Stimulated activated CD4-positive, alpha-beta T cell treated with anti-CD3 and anti-CD28 coated beads, Interleukin-4, amount 100 ng/mL, for 4 hours (primary cell): ENCODE measurements at regions not wholly inside any gene's neighbourhood (a gene's known extent, or its start where the extent isn't known, plus 50 kb on each side); places are given as distances from the start of the nearest gene placed in this dataset.
A peak's percentile ranks its signal among the peaks of the same experiment; 100 is the strongest.
"Not testable (repeated sequence)": the region's sequence is repeated elsewhere in the genome, so short reads cannot be mapped to it uniquely, and the experiment has no call there.

Source experiments
- DNase-seq, 2 experiments: peaks; one replicate each; pipeline ENCODE4 v3.0.0-alpha.2; 2020

DNA sequence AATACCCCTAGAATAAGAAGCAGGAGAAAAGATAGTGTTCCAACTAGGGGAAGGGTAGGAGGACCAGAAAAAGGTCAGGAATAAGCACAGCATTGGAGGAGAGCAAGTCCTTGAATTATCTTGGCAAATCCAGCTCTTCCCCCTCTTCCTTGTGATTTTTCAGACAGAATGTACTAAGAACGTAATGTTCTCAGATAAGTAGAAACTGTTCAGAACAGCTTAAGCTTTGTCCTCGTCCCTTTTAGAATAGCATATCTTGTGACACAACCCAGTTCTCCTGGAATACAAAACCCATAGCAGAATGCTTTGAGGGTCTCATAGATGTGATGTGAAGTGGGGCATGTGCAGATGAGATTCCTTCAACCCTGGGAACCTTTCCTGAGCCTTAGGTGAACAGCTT, 97.4 kb downstream of the EMB start:
- no peak for DNase-seq

DNA sequence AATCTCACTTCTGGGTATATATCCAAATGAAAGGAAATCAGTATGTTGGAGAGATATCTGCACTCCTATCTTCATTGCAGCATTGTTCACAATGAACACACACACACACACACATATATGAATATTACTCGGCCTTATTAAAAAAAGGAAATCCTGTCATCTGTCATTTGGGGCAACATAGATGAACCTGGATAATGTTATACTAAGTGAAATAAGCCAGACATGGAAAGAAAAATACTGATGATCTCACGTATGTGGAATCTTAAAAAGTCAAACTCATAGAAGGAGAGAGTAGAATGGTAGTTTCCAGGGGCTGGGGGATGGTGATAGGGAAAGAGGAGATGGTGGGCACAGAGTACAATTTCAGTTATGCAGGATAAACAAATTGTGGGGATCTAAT, 100.3 kb downstream of the EMB start:
- DNase-seq: no peak

DNA sequence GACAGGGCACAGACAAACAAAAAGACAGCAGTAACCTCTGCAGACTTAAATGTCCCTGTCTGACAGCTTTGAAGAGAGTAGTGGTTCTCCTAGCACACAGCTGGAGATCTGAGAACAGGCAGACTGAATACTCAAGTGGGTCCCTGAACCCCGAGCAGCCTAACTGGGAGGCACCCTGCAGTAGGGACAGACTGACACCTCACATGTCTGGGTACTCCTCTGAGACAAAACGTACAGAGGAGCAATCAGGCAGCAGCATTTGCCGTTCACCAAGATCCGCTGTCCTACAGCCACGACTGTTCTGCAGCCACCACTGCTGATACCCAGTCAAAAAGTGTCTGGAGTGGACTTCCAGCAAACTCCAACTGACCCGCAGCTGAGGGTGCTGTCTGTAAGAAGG, 110.5 kb downstream of the EMB start:
- DNase-seq: not testable (repeated sequence)

DNA sequence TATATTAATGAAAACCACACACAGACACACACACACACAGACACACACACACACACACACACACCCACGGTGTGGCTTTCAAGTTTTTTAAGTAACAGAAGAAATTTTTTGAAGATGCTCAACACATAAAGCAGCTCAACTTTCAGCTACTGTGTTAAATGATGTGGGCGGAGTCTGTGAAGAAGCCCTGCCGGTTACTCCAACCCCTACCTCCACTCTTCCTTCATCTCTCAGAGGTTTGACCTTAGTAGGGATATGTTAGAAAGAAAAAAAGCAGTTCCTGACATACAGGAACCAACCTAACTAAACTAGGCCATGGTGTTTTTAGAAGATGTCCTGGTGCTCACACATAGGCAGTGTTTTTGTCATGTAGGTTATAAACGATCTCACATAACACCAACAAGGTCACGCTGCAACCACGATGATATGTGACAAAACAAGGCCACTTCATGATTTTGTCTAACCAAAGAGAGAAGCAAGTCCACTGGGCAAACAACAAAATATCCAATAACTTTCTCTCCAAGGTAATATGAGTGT, 112.8 kb downstream of the EMB start:
- DNase-seq: peak in 1 of 2 experiments; percentile 1

DNA sequence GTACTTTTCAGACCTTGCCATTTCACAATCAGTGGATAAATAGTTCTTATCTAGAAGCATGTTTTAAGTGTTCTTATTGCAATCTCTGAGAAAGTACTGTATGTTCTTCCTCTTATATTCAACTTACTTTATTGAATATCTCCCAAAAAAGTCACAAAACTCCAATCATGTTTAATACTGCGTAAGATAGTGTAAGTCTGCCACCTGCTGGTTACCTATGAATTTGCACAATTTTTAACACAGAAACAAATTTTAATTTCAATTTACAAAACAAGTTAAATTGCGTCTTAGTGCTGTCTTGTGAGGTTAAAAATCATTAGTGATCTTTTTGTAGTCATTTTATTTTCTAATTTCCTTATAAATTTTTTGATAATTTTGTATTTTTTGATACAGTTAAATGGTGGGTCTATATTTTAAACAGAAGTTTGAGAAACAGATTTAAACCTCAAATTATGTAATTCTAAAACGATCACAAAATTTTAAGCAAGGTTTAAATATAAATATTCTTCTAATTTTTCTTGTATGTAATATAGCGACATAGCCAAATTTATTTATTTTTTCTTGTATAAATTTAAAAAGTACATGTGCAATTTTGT, 115.8 kb downstream of the EMB start:
- DNase-seq: no peak

DNA sequence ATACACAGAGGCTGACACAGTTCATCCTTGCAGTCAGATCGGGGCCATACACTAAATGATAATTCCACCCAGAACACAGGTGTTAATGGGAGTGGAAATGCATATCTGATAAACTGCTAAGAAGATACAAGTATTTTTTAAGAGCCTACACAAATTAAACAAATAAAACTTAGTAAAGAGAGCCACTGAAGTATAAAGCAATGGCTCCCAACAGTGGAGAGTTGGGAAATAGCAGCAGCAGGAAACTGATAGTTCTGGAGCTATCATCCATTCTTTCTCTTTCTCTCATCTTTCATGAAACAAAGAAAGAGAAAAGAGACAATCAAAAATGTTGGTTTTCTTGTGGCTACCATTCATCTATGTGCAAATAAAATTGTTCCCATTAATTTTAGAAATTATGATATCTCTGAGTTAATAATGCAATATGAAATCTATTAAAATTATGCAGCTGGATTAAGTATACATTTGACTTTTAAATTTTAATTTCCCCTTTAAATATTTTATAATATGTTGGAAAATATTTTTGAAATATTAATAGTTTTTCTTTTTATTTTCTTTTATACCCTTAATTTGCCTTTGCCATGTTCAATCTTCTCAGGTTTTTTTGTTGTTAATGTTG, 120.8 kb downstream of the EMB start:
- DNase-seq: no peak

DNA sequence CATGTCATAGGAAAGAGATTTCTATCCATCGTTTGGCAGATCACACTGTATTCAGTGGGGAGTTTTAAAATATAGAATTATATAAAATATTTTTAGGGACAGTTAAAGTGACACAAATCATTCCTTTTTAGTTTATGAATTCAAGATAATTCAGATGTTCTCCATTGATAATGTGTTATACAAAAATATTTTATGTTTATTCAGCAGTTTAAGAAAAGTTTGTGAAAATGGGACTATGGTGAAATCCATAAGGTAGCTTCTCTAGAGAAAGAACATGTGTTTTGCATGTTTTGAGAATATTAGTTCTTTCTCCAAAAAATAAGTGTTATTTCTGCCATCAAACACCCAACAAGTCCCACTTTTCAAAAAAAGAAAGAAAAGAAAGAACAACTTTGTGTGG, 122.9 kb downstream of the EMB start:
- DNase-seq: no peak

DNA sequence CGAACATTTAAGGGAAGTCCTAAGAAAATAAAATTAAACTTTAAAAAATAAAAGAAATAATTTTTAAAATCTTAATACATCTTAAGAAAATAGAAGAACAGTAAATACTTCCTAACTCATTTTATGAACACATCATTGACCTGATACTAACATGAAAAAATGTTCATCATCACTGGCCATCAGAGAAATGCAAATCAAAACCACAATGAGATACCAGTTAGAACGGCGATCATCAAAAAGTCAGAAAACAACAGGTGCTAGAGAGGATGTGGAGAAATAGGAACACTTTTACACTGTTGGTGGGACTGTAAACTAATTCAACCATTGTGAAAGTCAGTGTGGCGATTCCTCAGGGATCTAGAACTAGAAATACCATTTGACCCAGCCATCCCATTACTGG, 134.6 kb downstream of the EMB start:
- not testable (repeated sequence) for DNase-seq

DNA sequence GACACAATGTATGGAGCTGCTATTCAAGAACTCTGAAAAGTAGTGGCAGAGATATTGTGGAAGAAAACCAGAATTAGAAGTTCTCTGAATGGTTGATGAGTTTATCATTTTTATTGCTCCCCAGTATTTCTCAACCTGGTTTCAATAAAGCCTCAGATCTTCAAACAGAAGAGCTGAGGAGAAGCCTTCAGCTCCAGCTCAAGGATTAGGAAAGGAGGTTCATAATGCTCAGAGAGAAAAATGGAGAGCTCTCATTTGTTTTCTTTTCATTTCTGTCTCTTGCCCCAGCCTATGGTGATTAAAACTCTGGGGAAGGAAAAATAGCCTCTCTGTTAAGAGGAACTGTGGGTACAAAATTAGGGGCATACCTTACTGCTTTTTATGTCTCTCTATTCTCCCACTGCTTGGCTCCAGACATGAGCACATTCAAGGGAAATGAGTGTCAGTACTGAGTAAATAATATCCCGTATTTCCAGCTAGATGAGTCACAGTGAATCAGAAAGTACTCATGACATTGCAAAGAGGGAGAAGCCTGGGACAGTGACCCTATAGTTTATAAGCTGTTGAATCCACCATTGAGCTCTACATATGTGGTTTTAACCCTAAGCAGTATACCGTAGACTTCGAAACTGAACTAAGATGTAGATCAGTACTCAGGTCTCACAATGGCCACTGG, 138.1 kb downstream of the EMB start:
- no peak for DNase-seq

DNA sequence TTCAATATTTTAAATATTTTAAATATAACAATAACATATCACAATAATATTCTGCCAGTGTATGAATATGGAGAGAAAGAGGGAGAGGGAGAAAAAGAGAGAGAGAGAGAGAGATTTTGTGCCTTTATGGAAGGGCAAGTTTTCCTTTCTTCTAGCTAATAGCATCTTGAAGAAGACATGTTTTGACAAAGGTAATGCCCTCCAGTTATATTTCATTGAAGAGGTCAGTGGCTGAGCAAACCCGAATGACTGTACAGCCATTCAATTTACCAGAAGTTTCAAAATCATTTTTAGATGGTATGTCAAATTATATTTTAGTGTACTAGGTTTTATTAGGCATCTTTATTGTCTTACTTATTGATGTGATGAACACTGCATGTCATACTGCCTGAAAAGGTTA, 139.3 kb downstream of the EMB start:
- DNase-seq: no peak

DNA sequence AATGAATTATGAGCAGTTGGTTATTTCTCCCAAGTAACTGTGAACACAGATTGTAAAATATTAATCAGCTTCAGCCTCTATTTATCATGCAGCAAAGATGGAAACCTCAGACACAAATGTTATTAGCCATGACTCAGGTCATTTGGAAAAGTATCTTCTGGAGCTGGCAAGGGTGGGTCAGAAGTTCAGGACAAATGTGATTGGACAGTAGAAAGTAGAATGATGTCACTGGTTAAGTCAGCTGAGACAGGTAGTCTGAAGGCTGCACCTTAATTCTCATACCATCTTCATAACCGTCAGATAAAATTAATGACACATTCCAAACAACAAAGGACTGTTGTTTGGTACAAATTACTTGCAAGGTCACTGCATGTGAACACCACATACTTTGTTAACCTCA, 140.2 kb downstream of the EMB start:
- DNase-seq: no peak

DNA sequence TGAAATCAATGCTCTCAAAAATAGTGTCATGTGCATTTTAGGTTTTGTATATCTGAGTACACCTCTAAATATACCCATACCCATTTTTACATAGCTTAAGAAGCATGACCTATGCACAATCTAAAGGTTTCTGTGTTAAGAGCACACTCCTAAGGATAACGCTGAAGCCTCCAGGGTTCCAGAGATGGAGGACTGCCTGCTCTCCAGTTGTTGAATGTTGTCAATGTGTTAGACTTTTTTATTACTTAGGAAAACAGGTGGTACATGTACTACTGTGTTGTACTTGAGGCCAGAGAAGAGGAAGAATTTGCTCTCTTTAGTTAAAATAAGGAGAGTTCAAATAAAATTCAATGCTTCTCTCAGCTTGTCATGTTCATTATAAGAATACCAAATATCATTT, 141.2 kb downstream of the EMB start:
- DNase-seq: no peak

DNA sequence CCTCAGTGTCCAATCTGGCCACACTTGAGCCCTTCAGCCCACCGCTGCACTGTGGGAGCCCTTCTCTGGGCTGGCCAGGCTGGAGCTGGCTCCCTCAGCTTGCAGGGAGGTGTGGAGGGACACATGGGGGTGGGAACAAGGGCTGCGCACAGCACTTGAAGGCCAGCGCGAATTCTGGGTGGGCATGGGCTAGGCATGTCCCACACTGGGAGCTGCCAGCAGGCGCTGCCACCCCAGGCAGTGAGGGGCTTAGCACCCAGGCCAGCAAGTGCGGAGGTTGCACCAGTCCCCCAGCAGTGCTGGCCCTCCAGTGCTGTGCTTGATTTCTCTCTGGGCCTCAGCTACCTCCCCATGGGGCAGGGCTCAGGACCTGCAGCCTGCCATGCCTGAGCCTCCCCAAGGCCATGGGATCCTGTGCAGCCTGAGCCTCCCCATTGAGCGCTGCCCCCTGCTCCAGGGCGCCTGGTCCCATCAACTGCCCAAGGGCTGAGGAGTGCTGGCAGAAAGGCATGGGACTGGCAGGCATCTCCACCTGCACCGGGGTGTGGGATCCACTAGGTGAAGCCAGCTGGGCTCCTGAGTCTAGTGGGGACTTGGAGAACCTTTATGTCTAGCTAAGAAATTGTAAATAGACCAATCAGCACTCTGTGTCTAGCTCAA, 148.2 kb downstream of the EMB start:
- DNase-seq: no peak

DNA sequence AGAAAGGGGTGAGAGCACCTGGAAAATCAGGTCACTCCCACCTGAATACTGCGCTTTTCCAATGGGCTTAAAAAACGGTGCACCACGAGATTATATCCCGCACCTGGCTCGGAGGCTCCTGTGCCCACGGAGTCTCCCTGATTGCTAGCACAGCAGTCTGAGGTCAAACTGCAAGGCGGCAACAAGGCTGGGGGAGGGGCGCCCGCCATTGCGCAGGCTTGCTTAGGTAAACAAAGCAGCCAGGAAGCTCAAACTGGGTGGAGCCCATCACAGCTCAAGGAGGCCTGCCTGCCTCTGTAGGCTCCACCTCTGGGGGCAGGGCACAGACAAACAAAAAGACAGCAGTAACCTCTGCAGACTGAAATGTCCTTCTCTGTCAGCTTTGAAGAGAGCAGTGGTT, 160.6 kb downstream of the EMB start:
- not testable (repeated sequence) for DNase-seq
